GM21526 (cell line): ENCODE measurements at regions not wholly inside any gene's neighbourhood (a gene's known extent, or its start where the extent isn't known, plus 50 kb on each side); places are given as distances from the start of the nearest gene placed in this dataset.

Experiments
- ATAC-seq: cut with Tn5 transposase; IDR thresholded peaks from one replicate; pipeline ENCODE4 v1.9.1; 2021; ENCODE audit warnings: moderate library complexity; ENCODE audit not compliant: unreplicated experiment, low FRiP score

- no peak for ATAC-seq
These were observed 737.1 kb downstream of the DHX35 start for GRCh38 chr20:39699166-39699725.

GRCh38 chr20:39698752-39699151, 736.6 kb downstream of the DHX35 start:
- ATAC-seq, result no peak

- no peak for ATAC-seq
These were observed 729.2 kb downstream of the DHX35 start for GRCh38 chr20:39691151-39691862.

- ATAC-seq, result no peak
These were observed 714.8 kb downstream of the DHX35 start for GRCh38 chr20:39676857-39677391.

- ATAC-seq, result no peak
These were observed 714.1 kb downstream of the DHX35 start for GRCh38 chr20:39676241-39676640.

GRCh38 chr20:39674842-39675241, 712.7 kb downstream of the DHX35 start:
- ATAC-seq, result no peak

GRCh38 chr20:39670988-39671387, 708.8 kb downstream of the DHX35 start:
- no peak for ATAC-seq

GRCh38 chr20:39669659-39670058, 707.5 kb downstream of the DHX35 start:
- ATAC-seq, result no peak

GRCh38 chr20:39668038-39668437, 705.9 kb downstream of the DHX35 start:
- ATAC-seq, result no peak

GRCh38 chr20:39661833-39662232, 699.7 kb downstream of the DHX35 start:
- no peak for ATAC-seq

- ATAC-seq, result no peak
These were observed 698.8 kb downstream of the DHX35 start for GRCh38 chr20:39660965-39661364.

- no peak for ATAC-seq
These were observed 698.1 kb downstream of the DHX35 start for GRCh38 chr20:39660226-39660625.

GRCh38 chr20:39658662-39659409, 696.7 kb downstream of the DHX35 start:
- ATAC-seq, result no peak

GRCh38 chr20:39654171-39654570, 692.0 kb downstream of the DHX35 start:
- no peak for ATAC-seq

- no peak for ATAC-seq
These were observed 689.6 kb downstream of the DHX35 start for GRCh38 chr20:39651645-39652325.

- no peak for ATAC-seq
These were observed 684.8 kb downstream of the DHX35 start for GRCh38 chr20:39646874-39647413.

GRCh38 chr20:39645131-39645530, 683.0 kb downstream of the DHX35 start:
- no peak for ATAC-seq

- no peak for ATAC-seq
These were observed 681.1 kb downstream of the DHX35 start for GRCh38 chr20:39643292-39643691.

- ATAC-seq, result no peak
These were observed 679.3 kb downstream of the DHX35 start for GRCh38 chr20:39641423-39641822.

- no peak for ATAC-seq
These were observed 678.0 kb downstream of the DHX35 start for GRCh38 chr20:39640147-39640546.

GRCh38 chr20:39638731-39639130, 676.6 kb downstream of the DHX35 start:
- no peak for ATAC-seq
